ENCODE measurements at regions not wholly inside any gene's neighbourhood (a gene's known extent, or its start where the extent isn't known, plus 50 kb on each side); places are given as distances from the start of the nearest gene placed in this dataset.

GRCh38 chr6:140364916-140365315 is 990.5 kb upstream of the CITED2 start:
- TF ChIP-seq CTCF (IDR thresholded peaks at IDR 0.05) (no peak), POLR2A (IDR thresholded peaks at IDR 0.05) (no peak)

Measured in heart left ventricle (tissue), 13 donors.